Retinal pigment epithelial cell (primary cell): ENCODE measurements at regions not wholly inside any gene's neighbourhood (a gene's known extent, or its start where the extent isn't known, plus 50 kb on each side); places are given as distances from the start of the nearest gene placed in this dataset.

Experiments used
- DNase-seq: peaks from one replicate; pipeline ENCODE4 v3.0.0-alpha.2; 2010; ENCODE audit warnings: low read depth
- H3K4me3 ChIP-seq: 2 replicates; pipeline ENCODE4 v1.5.1; 2011; ENCODE audit warnings: mild to moderate bottlenecking, low read length, control low read depth, moderate library complexity
- CTCF ChIP-seq: conservative IDR thresholded peaks from 2 replicates; pipeline ENCODE4 v1.5.1; 2011; ENCODE audit warnings: low read depth, low read length, control low read depth, inconsistent platforms

GRCh38 chr3:107882881-107883280 lies 207.9 kb downstream of the CD47 start:
- no peak for DNase-seq
- no peak for TF ChIP-seq CTCF
- H3K4me3 ChIP-seq, result no peak overlapping the region

- no peak overlapping the region for H3K4me3 ChIP-seq
- no peak for TF ChIP-seq CTCF
- DNase-seq, result no peak
Observed at GRCh38 chr3:107882261-107882660, 208.6 kb downstream of the CD47 start.

GRCh38 chr3:107881509-107881908 lies 209.3 kb downstream of the CD47 start:
- TF ChIP-seq CTCF, result no peak
- no peak for DNase-seq
- no peak overlapping the region for H3K4me3 ChIP-seq

GRCh38 chr3:107880702-107881101 lies 210.1 kb downstream of the CD47 start:
- no peak for DNase-seq
- no peak for TF ChIP-seq CTCF
- no peak overlapping the region for H3K4me3 ChIP-seq

GRCh38 chr3:107877936-107878335 lies 212.9 kb downstream of the CD47 start:
- H3K4me3 ChIP-seq, result no peak overlapping the region
- no peak for TF ChIP-seq CTCF
- no peak for DNase-seq

GRCh38 chr3:107870943-107871638 lies 219.7 kb downstream of the CD47 start:
- no peak overlapping the region for H3K4me3 ChIP-seq
- no peak for DNase-seq
- TF ChIP-seq CTCF, result no peak

- no peak for DNase-seq
- no peak overlapping the region for H3K4me3 ChIP-seq
- TF ChIP-seq CTCF, result no peak
Observed at GRCh38 chr3:107870096-107870495, 220.7 kb downstream of the CD47 start.
